ENCODE measurements at regions not wholly inside any gene's neighbourhood (a gene's known extent, or its start where the extent isn't known, plus 50 kb on each side); places are given as distances from the start of the nearest gene placed in this dataset.
"Not testable (repeated sequence)": the region's sequence is repeated elsewhere in the genome, so short reads cannot be mapped to it uniquely, and the experiment has no call there.

GRCh38 chr21:43287795-43288755 is 119.3 kb downstream of the CRYAA start:
- no peak for DNase-seq (ENCODE audit: low read depth in 2 of 2)

GRCh38 chr21:43287111-43287760 is 118.4 kb downstream of the CRYAA start:
- no peak for DNase-seq (ENCODE audit: low read depth in 2 of 2)

- no peak for DNase-seq (ENCODE audit: low read depth in 2 of 2)
Measured at GRCh38 chr21:43286196-43286595, 117.4 kb downstream of the CRYAA start.

- DNase-seq (ENCODE audit: low read depth in 2 of 2): no peak
Measured at GRCh38 chr21:43284700-43285099, 115.9 kb downstream of the CRYAA start.

- no peak for DNase-seq (ENCODE audit: low read depth in 2 of 2)
Measured at GRCh38 chr21:43284238-43284637, 115.4 kb downstream of the CRYAA start.

- DNase-seq (ENCODE audit: low read depth in 2 of 2): not testable (repeated sequence)
Measured at GRCh38 chr21:43283925-43284221, 115.1 kb downstream of the CRYAA start.

GRCh38 chr21:43283136-43283924 is 114.5 kb downstream of the CRYAA start:
- DNase-seq (ENCODE audit: low read depth in 2 of 2): no peak

- DNase-seq (ENCODE audit: low read depth in 2 of 2): no peak
Measured at GRCh38 chr21:43282358-43283120, 113.7 kb downstream of the CRYAA start.

GRCh38 chr21:43281661-43282357 is 113.0 kb downstream of the CRYAA start:
- DNase-seq (ENCODE audit: low read depth in 2 of 2): no peak

- DNase-seq (ENCODE audit: low read depth in 2 of 2): no peak
Measured at GRCh38 chr21:43280949-43281633, 112.3 kb downstream of the CRYAA start.

GRCh38 chr21:43279578-43279894 is 110.7 kb downstream of the CRYAA start:
- no peak for DNase-seq (ENCODE audit: low read depth in 2 of 2)

GRCh38 chr21:43278766-43279577 is 110.2 kb downstream of the CRYAA start:
- no peak for DNase-seq (ENCODE audit: low read depth in 2 of 2)

GRCh38 chr21:43278359-43278758 is 109.6 kb downstream of the CRYAA start:
- no peak for DNase-seq (ENCODE audit: low read depth in 2 of 2)

- DNase-seq (ENCODE audit: low read depth in 2 of 2): no peak
Measured at GRCh38 chr21:43277481-43278351, 108.9 kb downstream of the CRYAA start.

- DNase-seq (ENCODE audit: low read depth in 2 of 2): no peak
Measured at GRCh38 chr21:43276811-43277210, 108.0 kb downstream of the CRYAA start.

- no peak for DNase-seq (ENCODE audit: low read depth in 2 of 2)
Measured at GRCh38 chr21:43275421-43276211, 106.8 kb downstream of the CRYAA start.

GRCh38 chr21:43274946-43275310 is 106.1 kb downstream of the CRYAA start:
- no peak for DNase-seq (ENCODE audit: low read depth in 2 of 2)
